Endothelial cell (in vitro differentiated cells): ENCODE measurements at regions not wholly inside any gene's neighbourhood (a gene's known extent, or its start where the extent isn't known, plus 50 kb on each side); places are given as distances from the start of the nearest gene placed in this dataset.

Experiments used
- DNase-seq: peaks from one replicate; pipeline ENCODE4 v3.0.0; 2021; ENCODE audit warnings: low spot score
- H3K27ac Mint-ChIP-seq: one replicate; pipeline ENCODE4 v1.8.0; 2021; ENCODE audit warnings: mixed read lengths, inconsistent platforms; ENCODE audit not compliant: unreplicated experiment
- H3K27me3 Mint-ChIP-seq: one replicate; pipeline ENCODE4 v1.8.0; 2021; ENCODE audit warnings: mild to moderate bottlenecking, moderate library complexity, mixed read lengths, inconsistent platforms; ENCODE audit not compliant: unreplicated experiment
- H3K36me3 Mint-ChIP-seq: one replicate; pipeline ENCODE4 v1.8.0; 2021; ENCODE audit warnings: mild to moderate bottlenecking, low read depth, mixed read lengths, inconsistent platforms; ENCODE audit not compliant: unreplicated experiment
- H3K4me1 Mint-ChIP-seq: one replicate; pipeline ENCODE4 v1.8.0; 2021; ENCODE audit warnings: mild to moderate bottlenecking, mixed read lengths, inconsistent platforms; ENCODE audit not compliant: unreplicated experiment
- H3K4me3 Mint-ChIP-seq: one replicate; pipeline ENCODE4 v1.8.0; 2021; ENCODE audit warnings: mild to moderate bottlenecking, mixed read lengths, inconsistent platforms; ENCODE audit not compliant: unreplicated experiment
- H3K9me3 Mint-ChIP-seq: one replicate; pipeline ENCODE4 v1.8.0; 2021; ENCODE audit warnings: mixed read lengths, inconsistent platforms; ENCODE audit not compliant: unreplicated experiment
- CTCF ChIP-seq: fragments of 200-600 bp; sonication (generic); IDR thresholded peaks from one replicate; pipeline ENCODE4 v1.5.0; 2021; ENCODE audit warnings: antibody characterized with exemption; ENCODE audit not compliant: unreplicated experiment

DNA sequence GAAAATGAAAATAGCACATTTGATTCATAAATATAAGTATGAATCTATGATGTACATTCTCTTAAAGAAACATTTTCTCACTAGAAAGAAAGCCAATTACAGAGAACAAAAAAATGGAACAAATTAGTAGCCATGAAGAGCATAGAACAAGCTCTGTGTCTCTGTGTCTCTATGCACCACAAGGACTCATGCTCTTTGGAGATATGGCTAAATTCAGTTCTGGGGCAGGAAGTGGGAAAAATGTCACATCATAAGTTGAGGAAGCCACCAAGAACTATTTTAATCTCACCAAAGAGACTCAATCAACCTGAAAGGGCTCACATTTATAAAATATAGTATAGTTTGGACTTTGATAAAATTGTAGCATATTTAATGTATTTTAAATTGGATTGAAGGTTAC lies 1259.8 kb upstream of the GJE1 start:
- Mint-ChIP-seq H3K27ac (no peak overlapping the region), H3K4me1 (no peaks in the 10 kb centered on the region), H3K9me3 (no peaks in the 10 kb centered on the region), H3K36me3 (no peaks in the 10 kb centered on the region), H3K27me3 (no peaks in the 10 kb centered on the region), H3K4me3 (no peak overlapping the region)
- no peak for TF ChIP-seq CTCF
- no peak for DNase-seq

GRCh38 chr6:140871911-140872310 lies 1260.8 kb upstream of the GJE1 start:
- Mint-ChIP-seq H3K4me3 (no peak overlapping the region), H3K36me3 (no peaks in the 10 kb centered on the region), H3K9me3 (no peaks in the 10 kb centered on the region), H3K27ac (no peak overlapping the region), H3K4me1 (no peaks in the 10 kb centered on the region), H3K27me3 (no peaks in the 10 kb centered on the region)
- TF ChIP-seq CTCF: no peak
- DNase-seq: no peak

- Mint-ChIP-seq H3K4me1 (no peaks in the 10 kb centered on the region), H3K36me3 (no peaks in the 10 kb centered on the region), H3K4me3 (no peak overlapping the region), H3K27me3 (no peaks in the 10 kb centered on the region), H3K27ac (no peak overlapping the region), H3K9me3 (no peaks in the 10 kb centered on the region)
- no peak for DNase-seq
- no peak for TF ChIP-seq CTCF
Observed at GRCh38 chr6:140867336-140867735, 1265.4 kb upstream of the GJE1 start.

DNA sequence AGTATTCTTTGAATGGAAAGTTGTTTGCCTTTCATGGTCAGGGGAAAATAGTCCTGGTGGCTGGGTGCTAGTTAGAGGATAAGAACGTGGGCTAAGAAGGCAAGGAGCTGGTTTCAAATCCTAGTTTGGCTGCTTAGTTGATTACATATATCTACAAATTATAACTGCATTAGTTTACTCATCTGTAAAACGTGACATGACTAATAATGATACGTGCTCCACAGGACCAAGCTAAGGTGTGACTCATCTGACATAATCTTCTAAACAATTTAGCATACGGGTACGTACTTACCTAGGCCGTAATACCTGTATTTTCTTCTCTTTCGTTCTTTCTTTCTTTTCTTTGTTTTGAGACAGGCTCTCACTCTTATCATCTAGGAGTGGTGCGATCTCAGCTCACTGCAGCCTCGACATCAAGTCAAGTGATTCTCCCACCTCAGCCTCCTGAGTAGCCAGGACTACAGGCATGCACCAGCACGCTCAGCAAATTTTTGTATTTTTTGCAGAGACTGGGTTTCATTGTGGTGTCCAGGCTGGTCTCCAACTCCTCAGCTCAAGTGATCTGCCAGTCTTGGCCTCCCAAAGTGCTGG lies 1274.2 kb upstream of the GJE1 start:
- no peak overlapping the region for H3K27ac Mint-ChIP-seq
- H3K36me3 Mint-ChIP-seq: peaks cover 4% of the 10 kb centered on the region
- H3K4me1 Mint-ChIP-seq: peaks cover 14% of the 10 kb centered on the region
- H3K4me3 Mint-ChIP-seq: no peak overlapping the region
- H3K9me3 Mint-ChIP-seq: no peaks in the 10 kb centered on the region
- DNase-seq: no peak
- no peak for TF ChIP-seq CTCF
- peaks cover 1% of the 10 kb centered on the region for H3K27me3 Mint-ChIP-seq

GRCh38 chr6:140857739-140858380 lies 1274.9 kb upstream of the GJE1 start:
- H3K4me1 Mint-ChIP-seq: peaks cover 14% of the 10 kb centered on the region
- H3K27me3 Mint-ChIP-seq: peaks cover 1% of the 10 kb centered on the region
- DNase-seq: no peak
- no peak overlapping the region for H3K27ac Mint-ChIP-seq
- TF ChIP-seq CTCF: no peak
- peaks cover 4% of the 10 kb centered on the region for H3K36me3 Mint-ChIP-seq
- no peaks in the 10 kb centered on the region for H3K9me3 Mint-ChIP-seq
- no peak overlapping the region for H3K4me3 Mint-ChIP-seq
